Hepatocyte (in vitro differentiated cells): ENCODE measurements at regions not wholly inside any gene's neighbourhood (a gene's known extent, or its start where the extent isn't known, plus 50 kb on each side); places are given as distances from the start of the nearest gene placed in this dataset.

Experiments used
- DNase-seq: peaks from one replicate; pipeline ENCODE4 v3.0.0-alpha.2; 2016; ENCODE audit warnings: low spot score
- H2AFZ ChIP-seq: fragments of 200-600 bp; sonication (generic); 2 replicates; pipeline ENCODE4 v1.6.0; 2016; ENCODE audit warnings: antibody characterized with exemption, mild to moderate bottlenecking
- H3K27ac ChIP-seq: fragments of 200-600 bp; sonication (generic); 2 replicates; pipeline ENCODE4 v1.5.1; 2016; ENCODE audit warnings: mild to moderate bottlenecking
- H3K27me3 ChIP-seq: fragments of 200-600 bp; sonication (generic); 2 replicates; pipeline ENCODE4 v1.6.1; 2016
- H3K36me3 ChIP-seq: fragments of 200-600 bp; sonication (generic); replicated peaks from 2 replicates; pipeline ENCODE4 v1.5.1; 2016; ENCODE audit warnings: low read depth; ENCODE audit not compliant: insufficient read depth
- H3K4me1 ChIP-seq: fragments of 200-600 bp; sonication (generic); 2 replicates; pipeline ENCODE4 v1.5.1; 2016; ENCODE audit warnings: mild to moderate bottlenecking, moderate library complexity; ENCODE audit not compliant: insufficient read depth
- H3K4me2 ChIP-seq: fragments of 200-600 bp; sonication (generic); 2 replicates; pipeline ENCODE4 v1.6.0; 2016
- H3K4me3 ChIP-seq: fragments of 200-600 bp; sonication (generic); 2 replicates; pipeline ENCODE4 v1.5.1; 2016; ENCODE audit warnings: mild to moderate bottlenecking
- H3K79me2 ChIP-seq: fragments of 200-600 bp; sonication (generic); 2 replicates; pipeline ENCODE4 v1.6.0; 2017; ENCODE audit warnings: mild to moderate bottlenecking
- H3K9me2 ChIP-seq: fragments of 200-600 bp; sonication (generic); replicated peaks from 2 replicates; pipeline ENCODE4 v1.6.0; 2017; ENCODE audit warnings: mild to moderate bottlenecking; ENCODE audit not compliant: insufficient read depth
- H3K9me3 ChIP-seq: fragments of 200-600 bp; sonication (generic); 2 replicates; pipeline ENCODE4 v1.5.1; 2016; ENCODE audit warnings: low read depth, mild to moderate bottlenecking
- H4K20me1 ChIP-seq: fragments of 200-600 bp; sonication (generic); 2 replicates; pipeline ENCODE4 v1.6.0; 2016; ENCODE audit warnings: mild to moderate bottlenecking; ENCODE audit not compliant: insufficient read depth, poor library complexity, severe bottlenecking
- EZH2 ChIP-seq: fragments of 200-600 bp; sonication (generic); IDR thresholded peaks from 2 replicates; pipeline ENCODE4 v1.6.1; 2016; ENCODE audit warnings: antibody characterized with exemption, mild to moderate bottlenecking, borderline replicate concordance
- EZH2phosphoT487 ChIP-seq: fragments of 200-600 bp; sonication (generic); IDR thresholded peaks from one replicate; pipeline ENCODE4 v1.6.1; 2018; ENCODE audit warnings: antibody characterized with exemption, mild to moderate bottlenecking, low read depth, moderate library complexity; ENCODE audit not compliant: unreplicated experiment, severe bottlenecking
- WGBS: methylation state at CpG from one replicate; pipeline ENCODE4 v1.1.6; 2016; ENCODE audit warnings: low lambda C conversion rate; ENCODE audit errors: missing lambda C conversion rate; 5-methylcytosine and 5-hydroxymethylcytosine counted together
- TF ChIP-seq, protein P1 (sequence below): fragments of 200-600 bp; sonication (generic); IDR thresholded peaks from 2 replicates; pipeline ENCODE4 v1.5.1; 2016; ENCODE audit warnings: antibody characterized with exemption, mild to moderate bottlenecking; ENCODE audit not compliant: poor library complexity

DNA sequence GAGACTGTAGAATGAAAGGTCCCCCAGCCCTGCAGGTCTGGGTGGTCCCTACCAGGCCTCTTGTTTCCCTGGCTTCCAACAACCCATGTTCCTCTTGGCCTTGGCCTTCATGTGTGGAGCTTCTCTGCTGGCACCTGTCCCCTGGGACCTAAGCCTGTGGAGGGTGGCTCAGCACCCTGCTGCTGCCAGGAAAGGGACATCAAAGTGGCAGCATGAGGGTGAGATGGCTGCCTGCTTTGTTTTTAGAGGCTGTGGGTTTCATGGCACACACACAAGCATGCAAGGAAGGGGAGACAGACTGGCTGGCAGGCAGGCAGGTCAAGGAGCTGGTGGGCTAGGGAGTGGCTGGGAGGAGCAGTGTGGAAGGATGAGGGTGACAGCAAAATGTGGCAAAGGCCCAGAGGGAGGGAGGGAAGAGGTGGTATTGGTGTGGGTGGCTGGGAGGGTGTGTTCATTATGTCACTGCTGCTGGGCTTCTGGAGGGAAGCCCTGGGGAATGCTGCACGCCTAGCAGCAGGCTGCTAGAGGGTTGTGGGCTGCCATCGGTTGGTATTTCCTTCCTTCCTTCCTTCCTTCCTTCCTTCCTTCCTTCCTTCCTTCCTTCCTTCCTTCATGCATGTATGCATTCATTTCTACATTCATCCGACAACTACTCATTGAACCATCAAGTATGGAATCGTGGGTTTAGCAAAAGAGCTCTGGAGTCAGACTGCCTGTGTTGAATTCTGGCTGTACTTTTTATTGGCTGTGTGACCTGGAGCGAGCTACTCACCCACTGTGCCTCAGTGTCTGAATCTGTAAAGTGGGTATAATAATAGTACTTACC lies 128.7 kb upstream of the PJA1 start:
- TF ChIP-seq EZH2 (no peak), EZH2phosphoT487 (no peak)
- TF ChIP-seq, protein P1, sequence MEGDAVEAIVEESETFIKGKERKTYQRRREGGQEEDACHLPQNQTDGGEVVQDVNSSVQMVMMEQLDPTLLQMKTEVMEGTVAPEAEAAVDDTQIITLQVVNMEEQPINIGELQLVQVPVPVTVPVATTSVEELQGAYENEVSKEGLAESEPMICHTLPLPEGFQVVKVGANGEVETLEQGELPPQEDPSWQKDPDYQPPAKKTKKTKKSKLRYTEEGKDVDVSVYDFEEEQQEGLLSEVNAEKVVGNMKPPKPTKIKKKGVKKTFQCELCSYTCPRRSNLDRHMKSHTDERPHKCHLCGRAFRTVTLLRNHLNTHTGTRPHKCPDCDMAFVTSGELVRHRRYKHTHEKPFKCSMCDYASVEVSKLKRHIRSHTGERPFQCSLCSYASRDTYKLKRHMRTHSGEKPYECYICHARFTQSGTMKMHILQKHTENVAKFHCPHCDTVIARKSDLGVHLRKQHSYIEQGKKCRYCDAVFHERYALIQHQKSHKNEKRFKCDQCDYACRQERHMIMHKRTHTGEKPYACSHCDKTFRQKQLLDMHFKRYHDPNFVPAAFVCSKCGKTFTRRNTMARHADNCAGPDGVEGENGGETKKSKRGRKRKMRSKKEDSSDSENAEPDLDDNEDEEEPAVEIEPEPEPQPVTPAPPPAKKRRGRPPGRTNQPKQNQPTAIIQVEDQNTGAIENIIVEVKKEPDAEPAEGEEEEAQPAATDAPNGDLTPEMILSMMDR, result no peak
- H2AFZ ChIP-seq, result no peak overlapping the region
- no peaks in the 10 kb centered on the region for H4K20me1 ChIP-seq
- H3K4me3 ChIP-seq, result no peak overlapping the region
- no peaks in the 10 kb centered on the region for H3K27me3 ChIP-seq
- H3K27ac ChIP-seq, result no peak overlapping the region
- H3K79me2 ChIP-seq, result no peaks in the 10 kb centered on the region
- no peaks in the 10 kb centered on the region for H3K36me3 ChIP-seq
- no peak overlapping the region for H3K4me2 ChIP-seq
- DNase-seq, result no peak
- no peaks in the 10 kb centered on the region for H3K9me3 ChIP-seq
- WGBS, result 69% methylated on average over 5 of the region's 5 CpGs
- no peaks in the 10 kb centered on the region for H3K9me2 ChIP-seq
- peaks cover 14% of the 10 kb centered on the region for H3K4me1 ChIP-seq

DNA sequence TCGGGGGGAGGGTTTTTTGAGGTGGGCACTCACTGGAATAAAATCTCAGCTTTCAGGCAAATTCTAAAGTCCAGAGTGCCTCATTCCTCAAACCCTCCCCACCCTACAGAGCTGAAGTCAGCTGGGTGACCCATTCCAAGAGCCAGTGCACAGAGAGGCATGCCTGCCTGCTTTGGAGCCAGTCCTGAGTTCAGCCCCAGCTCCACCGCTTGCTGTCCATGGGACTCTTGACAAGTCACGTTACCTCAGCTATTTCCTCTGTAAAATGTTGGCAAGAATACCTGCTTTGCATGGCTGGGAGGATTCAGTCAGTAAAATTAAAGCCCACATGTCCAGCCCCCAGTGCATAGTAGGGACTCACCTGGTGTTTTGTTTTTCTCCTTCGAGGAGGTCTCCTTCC lies 125.9 kb upstream of the PJA1 start:
- DNase-seq, result no peak
- Histone ChIP-seq H4K20me1 (no peaks in the 10 kb centered on the region), H3K79me2 (no peaks in the 10 kb centered on the region), H3K4me1 (peaks cover 14% of the 10 kb centered on the region), H3K9me2 (no peaks in the 10 kb centered on the region), H3K27ac (no peak overlapping the region), H3K9me3 (no peaks in the 10 kb centered on the region), H3K36me3 (no peaks in the 10 kb centered on the region), H3K4me2 (no peak overlapping the region), H3K27me3 (no peaks in the 10 kb centered on the region), H3K4me3 (no peak overlapping the region), H2AFZ (no peak overlapping the region)
- TF ChIP-seq, protein P1, result no peak
- TF ChIP-seq EZH2, result no peak
- TF ChIP-seq EZH2phosphoT487, result no peak
- WGBS, result 42% methylated on average over 4 of the region's 4 CpGs

DNA sequence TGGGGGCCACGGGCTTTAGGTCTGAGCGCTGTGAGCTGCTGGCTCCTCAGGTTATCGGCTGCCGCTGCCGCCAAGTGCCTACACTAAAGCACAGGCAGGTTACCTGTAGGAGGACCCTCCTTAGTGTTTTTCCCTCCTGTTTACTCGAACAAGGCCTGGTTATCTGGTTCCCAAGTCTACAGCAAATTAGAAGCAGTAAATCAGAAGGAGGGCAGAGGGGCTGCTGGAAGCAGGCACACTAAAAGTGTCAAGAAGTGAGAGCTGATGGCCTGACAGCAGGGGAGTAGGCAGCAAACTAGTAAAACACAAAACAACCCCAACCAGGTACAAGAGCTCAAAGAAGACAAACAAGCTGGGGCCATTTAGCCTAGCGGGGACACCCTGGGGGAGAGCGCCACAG lies 125.0 kb upstream of the PJA1 start:
- H2AFZ ChIP-seq, result no peak overlapping the region
- H4K20me1 ChIP-seq, result no peaks in the 10 kb centered on the region
- peak overlapping the region; percentile 6 for H3K27ac ChIP-seq
- 59% methylated on average over 8 of the region's 8 CpGs for WGBS
- no peaks in the 10 kb centered on the region for H3K27me3 ChIP-seq
- no peaks in the 10 kb centered on the region for H3K9me3 ChIP-seq
- no peaks in the 10 kb centered on the region for H3K36me3 ChIP-seq
- H3K4me3 ChIP-seq, result no peak overlapping the region
- no peaks in the 10 kb centered on the region for H3K9me2 ChIP-seq
- no peak for DNase-seq
- peaks cover 14% of the 10 kb centered on the region for H3K4me1 ChIP-seq
- H3K4me2 ChIP-seq, result no peak overlapping the region
- TF ChIP-seq EZH2 (no peak), EZH2phosphoT487 (no peak)
- TF ChIP-seq, protein P1, result no peak
- H3K79me2 ChIP-seq, result no peaks in the 10 kb centered on the region
